Neural cell (in vitro differentiated cells): ENCODE measurements at regions not wholly inside any gene's neighbourhood (a gene's known extent, or its start where the extent isn't known, plus 50 kb on each side); places are given as distances from the start of the nearest gene placed in this dataset.

Source experiments
- H2AFZ ChIP-seq: fragments of 200-600, 300-800 bp; sonication (generic), shearing (Covaris generic); 2 replicates; pipeline ENCODE4 v1.6.0; 2014; ENCODE audit warnings: low read depth, mild to moderate bottlenecking, antibody characterized with exemption, low read length, moderate library complexity
- H3F3A ChIP-seq: fragments of 200-600 bp; shearing (Covaris generic); 2 replicates; pipeline ENCODE4 v1.6.1; 2016; ENCODE audit warnings: mild to moderate bottlenecking, moderate library complexity, mixed read lengths, antibody characterized with exemption, low read length; ENCODE audit not compliant: insufficient read depth, poor library complexity, severe bottlenecking
- H3K27ac ChIP-seq: fragments of 200-600, 300-800 bp; sonication (generic), shearing (Covaris generic); 2 replicates; pipeline ENCODE4 v1.5.1; 2014; ENCODE audit warnings: mild to moderate bottlenecking, low read length, moderate library complexity
- H3K27me3 ChIP-seq: fragments of 300-800, 200-600 bp; sonication (generic), shearing (Covaris generic); 2 replicates; pipeline ENCODE4 v1.6.0; 2014; ENCODE audit warnings: mild to moderate bottlenecking, low read depth, low read length, moderate library complexity; ENCODE audit not compliant: insufficient read depth
- H3K36me3 ChIP-seq: fragments of 300-800, 200-600 bp; sonication (generic), shearing (Covaris generic); 2 replicates; pipeline ENCODE4 v1.5.1; 2014; ENCODE audit warnings: mild to moderate bottlenecking, antibody characterized with exemption, low read length, moderate library complexity; ENCODE audit not compliant: insufficient read depth
- H3K4me2 ChIP-seq: fragments of 300-800, 200-600 bp; sonication (generic), shearing (Covaris generic); 2 replicates; pipeline ENCODE4 v1.6.0; 2014; ENCODE audit warnings: mild to moderate bottlenecking, low read length
- H3K4me3 ChIP-seq: fragments of 300-800, 200-600 bp; sonication (generic), shearing (Covaris generic); 2 replicates; pipeline ENCODE4 v1.5.1; 2014; ENCODE audit warnings: mild to moderate bottlenecking, low read length, moderate library complexity
- H3K79me2 ChIP-seq: fragments of 200-600 bp; shearing (Covaris generic); replicated peaks from 2 replicates; pipeline ENCODE4 v1.6.0; 2014; ENCODE audit warnings: mild to moderate bottlenecking, low read length, moderate library complexity; ENCODE audit not compliant: insufficient read depth
- H3K9ac ChIP-seq: fragments of 300-800, 200-600 bp; sonication (generic), shearing (Covaris generic); 2 replicates; pipeline ENCODE4 v1.6.1; 2016; ENCODE audit warnings: mild to moderate bottlenecking, low read length, mixed read lengths
- H3K9me2 ChIP-seq: fragments of 200-600 bp; shearing (Covaris generic); 2 replicates; pipeline ENCODE4 v1.6.1; 2016; ENCODE audit warnings: mild to moderate bottlenecking, low read length, mixed read lengths; ENCODE audit not compliant: insufficient read depth
- H3K9me3 ChIP-seq: fragments of 200-600, 300-800 bp; sonication (generic), shearing (Covaris generic); 2 replicates; pipeline ENCODE4 v1.6.1; 2016; ENCODE audit warnings: mild to moderate bottlenecking, mixed run types, low read length, moderate library complexity, mixed read lengths
- H4K20me1 ChIP-seq: fragments of 200-600 bp; shearing (Covaris generic); 2 replicates; pipeline ENCODE4 v1.6.1; 2016; ENCODE audit warnings: mild to moderate bottlenecking, mixed run types; ENCODE audit not compliant: insufficient read depth
- EP300 ChIP-seq: fragments of 450-650 bp; conservative IDR thresholded peaks from 2 replicates; pipeline ENCODE4 v1.6.1; 2014; ENCODE audit warnings: antibody characterized with exemption, mild to moderate bottlenecking, moderate library complexity; ENCODE audit not compliant: poor library complexity, severe bottlenecking
- EZH2 ChIP-seq: fragments of 200-600, 300-800 bp; shearing (Covaris generic), sonication (generic); IDR thresholded peaks from 2 replicates; pipeline ENCODE4 v1.6.1; 2014; ENCODE audit warnings: antibody characterized with exemption, low read length, borderline replicate concordance, mild to moderate bottlenecking; ENCODE audit not compliant: insufficient read depth, poor library complexity, severe bottlenecking
- MXI1 ChIP-seq: fragments of 450-650 bp; conservative IDR thresholded peaks from 2 replicates; pipeline ENCODE4 v1.6.1; 2014; ENCODE audit warnings: antibody characterized with exemption, mild to moderate bottlenecking; ENCODE audit not compliant: poor library complexity, severe bottlenecking
- POLR2AphosphoS5 ChIP-seq: IDR thresholded peaks from 2 replicates; pipeline ENCODE4 v1.6.1; 2012
- RAD21 ChIP-seq: fragments of 450-650 bp; conservative IDR thresholded peaks from 2 replicates; pipeline ENCODE4 v1.6.1; 2014; ENCODE audit warnings: antibody characterized with exemption, mild to moderate bottlenecking, moderate library complexity
- SMC3 ChIP-seq: fragments of 450-650 bp; conservative IDR thresholded peaks from 2 replicates; pipeline ENCODE4 v1.6.1; 2014; ENCODE audit warnings: antibody characterized with exemption, mild to moderate bottlenecking, moderate library complexity; ENCODE audit not compliant: poor library complexity
- TAF1 ChIP-seq: IDR thresholded peaks from 2 replicates; pipeline ENCODE4 v1.6.1; 2012; ENCODE audit warnings: low read depth
- TF ChIP-seq, protein P1 (sequence below): fragments of 450-650 bp; IDR thresholded peaks from 2 replicates; pipeline ENCODE4 v1.5.1; 2014; ENCODE audit warnings: antibody characterized with exemption, mild to moderate bottlenecking, moderate library complexity; ENCODE audit not compliant: poor library complexity, severe bottlenecking
- TF ChIP-seq, protein P2 (sequence below): IDR thresholded peaks from 2 replicates; pipeline ENCODE4 v1.6.1; 2012; ENCODE audit warnings: borderline replicate concordance

DNA sequence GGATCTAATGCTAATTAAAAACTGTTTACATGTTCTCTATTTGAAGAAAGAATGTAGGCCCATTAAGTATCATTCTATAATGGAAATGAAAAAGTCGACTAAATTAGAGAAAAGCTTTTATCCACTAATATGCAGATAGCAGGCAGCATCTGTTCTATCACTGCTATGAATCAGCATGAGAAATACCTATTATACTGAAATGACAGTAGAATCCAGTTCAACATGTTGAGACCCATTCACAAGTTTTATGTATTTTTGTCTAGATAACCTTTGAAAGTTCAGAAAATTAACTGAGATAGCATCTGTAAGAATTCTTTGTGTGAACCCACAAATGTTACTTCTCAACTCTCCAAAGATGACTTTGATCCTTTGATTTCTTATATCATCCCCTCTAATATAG lies 1254.4 kb upstream of the ADGRL3 start:
- no peak for TF ChIP-seq EP300
- no peak for TF ChIP-seq TAF1
- TF ChIP-seq RAD21: no peak
- no peak for TF ChIP-seq POLR2AphosphoS5
- TF ChIP-seq, protein P1, sequence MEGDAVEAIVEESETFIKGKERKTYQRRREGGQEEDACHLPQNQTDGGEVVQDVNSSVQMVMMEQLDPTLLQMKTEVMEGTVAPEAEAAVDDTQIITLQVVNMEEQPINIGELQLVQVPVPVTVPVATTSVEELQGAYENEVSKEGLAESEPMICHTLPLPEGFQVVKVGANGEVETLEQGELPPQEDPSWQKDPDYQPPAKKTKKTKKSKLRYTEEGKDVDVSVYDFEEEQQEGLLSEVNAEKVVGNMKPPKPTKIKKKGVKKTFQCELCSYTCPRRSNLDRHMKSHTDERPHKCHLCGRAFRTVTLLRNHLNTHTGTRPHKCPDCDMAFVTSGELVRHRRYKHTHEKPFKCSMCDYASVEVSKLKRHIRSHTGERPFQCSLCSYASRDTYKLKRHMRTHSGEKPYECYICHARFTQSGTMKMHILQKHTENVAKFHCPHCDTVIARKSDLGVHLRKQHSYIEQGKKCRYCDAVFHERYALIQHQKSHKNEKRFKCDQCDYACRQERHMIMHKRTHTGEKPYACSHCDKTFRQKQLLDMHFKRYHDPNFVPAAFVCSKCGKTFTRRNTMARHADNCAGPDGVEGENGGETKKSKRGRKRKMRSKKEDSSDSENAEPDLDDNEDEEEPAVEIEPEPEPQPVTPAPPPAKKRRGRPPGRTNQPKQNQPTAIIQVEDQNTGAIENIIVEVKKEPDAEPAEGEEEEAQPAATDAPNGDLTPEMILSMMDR: no peak
- TF ChIP-seq MXI1: no peak
- TF ChIP-seq, protein P2, sequence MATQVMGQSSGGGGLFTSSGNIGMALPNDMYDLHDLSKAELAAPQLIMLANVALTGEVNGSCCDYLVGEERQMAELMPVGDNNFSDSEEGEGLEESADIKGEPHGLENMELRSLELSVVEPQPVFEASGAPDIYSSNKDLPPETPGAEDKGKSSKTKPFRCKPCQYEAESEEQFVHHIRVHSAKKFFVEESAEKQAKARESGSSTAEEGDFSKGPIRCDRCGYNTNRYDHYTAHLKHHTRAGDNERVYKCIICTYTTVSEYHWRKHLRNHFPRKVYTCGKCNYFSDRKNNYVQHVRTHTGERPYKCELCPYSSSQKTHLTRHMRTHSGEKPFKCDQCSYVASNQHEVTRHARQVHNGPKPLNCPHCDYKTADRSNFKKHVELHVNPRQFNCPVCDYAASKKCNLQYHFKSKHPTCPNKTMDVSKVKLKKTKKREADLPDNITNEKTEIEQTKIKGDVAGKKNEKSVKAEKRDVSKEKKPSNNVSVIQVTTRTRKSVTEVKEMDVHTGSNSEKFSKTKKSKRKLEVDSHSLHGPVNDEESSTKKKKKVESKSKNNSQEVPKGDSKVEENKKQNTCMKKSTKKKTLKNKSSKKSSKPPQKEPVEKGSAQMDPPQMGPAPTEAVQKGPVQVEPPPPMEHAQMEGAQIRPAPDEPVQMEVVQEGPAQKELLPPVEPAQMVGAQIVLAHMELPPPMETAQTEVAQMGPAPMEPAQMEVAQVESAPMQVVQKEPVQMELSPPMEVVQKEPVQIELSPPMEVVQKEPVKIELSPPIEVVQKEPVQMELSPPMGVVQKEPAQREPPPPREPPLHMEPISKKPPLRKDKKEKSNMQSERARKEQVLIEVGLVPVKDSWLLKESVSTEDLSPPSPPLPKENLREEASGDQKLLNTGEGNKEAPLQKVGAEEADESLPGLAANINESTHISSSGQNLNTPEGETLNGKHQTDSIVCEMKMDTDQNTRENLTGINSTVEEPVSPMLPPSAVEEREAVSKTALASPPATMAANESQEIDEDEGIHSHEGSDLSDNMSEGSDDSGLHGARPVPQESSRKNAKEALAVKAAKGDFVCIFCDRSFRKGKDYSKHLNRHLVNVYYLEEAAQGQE: no peak
- no peak for TF ChIP-seq EZH2
- no peak for TF ChIP-seq SMC3
- no peak overlapping the region for H2AFZ ChIP-seq
- H3F3A ChIP-seq: no peaks in the 10 kb centered on the region
- no peaks in the 10 kb centered on the region for H3K27me3 ChIP-seq
- no peaks in the 10 kb centered on the region for H3K79me2 ChIP-seq
- no peak overlapping the region for H3K4me2 ChIP-seq
- no peaks in the 10 kb centered on the region for H3K9me3 ChIP-seq
- no peak overlapping the region for H3K4me3 ChIP-seq
- H3K36me3 ChIP-seq: no peaks in the 10 kb centered on the region
- no peak overlapping the region for H3K27ac ChIP-seq
- H4K20me1 ChIP-seq: no peaks in the 10 kb centered on the region
- no peak overlapping the region for H3K9ac ChIP-seq
- no peaks in the 10 kb centered on the region for H3K9me2 ChIP-seq

DNA sequence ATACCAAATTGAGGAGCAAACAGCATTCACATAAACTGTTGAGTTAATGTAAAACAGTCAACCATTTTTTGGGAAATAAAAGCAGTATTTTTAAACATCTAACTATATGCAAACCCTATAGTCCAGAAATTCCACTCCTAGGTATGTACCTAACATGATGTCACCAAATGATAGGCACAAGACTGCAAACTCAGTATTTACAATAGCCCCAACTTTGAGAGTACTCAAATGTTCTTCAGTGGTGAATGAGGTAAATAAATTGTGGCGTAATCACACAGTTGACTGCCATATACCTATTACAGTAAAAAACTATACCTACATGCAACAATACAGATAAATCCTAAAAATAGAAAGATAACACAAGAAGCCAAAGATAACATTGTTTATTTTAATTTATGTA lies 1243.8 kb upstream of the ADGRL3 start:
- H4K20me1 ChIP-seq: no peaks in the 10 kb centered on the region
- no peaks in the 10 kb centered on the region for H3K9me2 ChIP-seq
- H3K27me3 ChIP-seq: no peaks in the 10 kb centered on the region
- H2AFZ ChIP-seq: no peak overlapping the region
- H3K4me2 ChIP-seq: no peak overlapping the region
- no peak overlapping the region for H3K4me3 ChIP-seq
- no peaks in the 10 kb centered on the region for H3K79me2 ChIP-seq
- no peaks in the 10 kb centered on the region for H3K9me3 ChIP-seq
- no peaks in the 10 kb centered on the region for H3K36me3 ChIP-seq
- H3F3A ChIP-seq: no peaks in the 10 kb centered on the region
- no peak overlapping the region for H3K9ac ChIP-seq
- TF ChIP-seq, protein P2: no peak
- TF ChIP-seq POLR2AphosphoS5 (no peak), MXI1 (no peak), TAF1 (no peak), EZH2 (no peak), EP300 (no peak), RAD21 (no peak), SMC3 (no peak)
- TF ChIP-seq, protein P1: no peak
- no peak overlapping the region for H3K27ac ChIP-seq
